GM12892 (cell line): ENCODE measurements at regions not wholly inside any gene's neighbourhood (a gene's known extent, or its start where the extent isn't known, plus 50 kb on each side); places are given as distances from the start of the nearest gene placed in this dataset.

Experiments used
- POLR2A ChIP-seq: IDR thresholded peaks from 2 replicates; pipeline ENCODE4 v1.6.1; 2011; ENCODE audit warnings: low read depth, low read length, control low read depth
- POLR2AphosphoS5 ChIP-seq: IDR thresholded peaks from 2 replicates; pipeline ENCODE4 v1.6.1; 2011; ENCODE audit warnings: low read depth, low read length, control low read depth
- TAF1 ChIP-seq: IDR thresholded peaks from 2 replicates; pipeline ENCODE4 v1.6.1; 2011; ENCODE audit warnings: low read depth, mild to moderate bottlenecking, control low read depth, low read length, borderline replicate concordance

DNA sequence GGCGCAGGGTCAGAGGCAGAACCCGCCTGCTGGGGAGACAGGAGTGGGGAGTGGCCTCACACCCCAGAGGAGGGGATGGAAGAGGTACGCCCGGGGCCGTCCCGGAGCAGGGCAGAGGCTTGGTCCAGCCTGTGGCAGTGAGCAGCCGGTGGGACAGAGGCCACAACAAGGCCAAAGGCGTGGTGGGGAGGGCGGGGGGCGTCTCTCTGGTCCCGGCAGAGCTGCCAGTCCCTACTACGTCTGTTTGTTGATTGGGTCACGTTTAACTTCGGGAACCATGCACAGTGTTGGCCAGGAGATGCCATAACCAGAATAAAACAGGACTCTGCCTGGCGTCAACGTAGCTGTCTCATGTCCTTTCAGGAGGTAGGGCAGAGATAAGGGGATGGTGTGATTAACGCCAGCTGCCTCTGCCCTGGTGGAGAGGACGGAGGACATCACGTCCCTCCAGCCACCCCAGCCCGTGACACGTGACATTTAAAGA lies 192.8 kb downstream of the BANP start:
- TF ChIP-seq POLR2A, result no peak
- TF ChIP-seq POLR2AphosphoS5, result no peak
- no peak for TF ChIP-seq TAF1
